HepG2 (cell line): ENCODE measurements at regions not wholly inside any gene's neighbourhood (a gene's known extent, or its start where the extent isn't known, plus 50 kb on each side); places are given as distances from the start of the nearest gene placed in this dataset.

Source experiments
- ATAC-seq: fragments of 200-7000 bp; cut with Tn5 transposase; 3 replicates; pipeline ENCODE4 v1.9.1; 2020; ENCODE audit warnings: mild to moderate bottlenecking, moderate library complexity
- BruUV-seq: library from RNA; stranded (reverse); fragments of 400-500 nt; replicated peaks from 2 replicates; lab custom pipeline; 2021; lab: Mats Ljungman, UMichigan
- CTCF ChIA-PET: fragments of 300-600 bp; formaldehyde crosslinking; extraction: SDS; loops from one replicate; lab custom pipeline; 2021; ENCODE audit warnings: low total read pairs, inconsistent platforms, low intra/inter-chr PET ratio; lab: Yijun Ruan, JAX
- POLR2A ChIA-PET: fragments of 350-600 bp; sonication (Branson Sonifier 250); formaldehyde crosslinking; loops from one replicate; lab custom pipeline; 2020; ENCODE audit warnings: antibody characterized with exemption, inconsistent platforms; lab: Yijun Ruan, JAX
- DNase-seq: peaks from one replicate; pipeline ENCODE4 v3.0.0-alpha.2; 2015; ENCODE audit warnings: low spot score
- FAIRE-seq: peaks from 3 replicates; lab custom pipeline; 2011; peaks lifted over from hg19 to GRCh38; lab: Jason Lieb, UNC
- H2AFZ ChIP-seq: one replicate; pipeline ENCODE4 v1.6.1; 2011; ENCODE audit warnings: low read length, inconsistent platforms
- H3K27ac ChIP-seq: fragments of 300-600 bp; 3 replicates; pipeline ENCODE4 v1.8.0; 2011; ENCODE audit warnings: mixed run types, mild to moderate bottlenecking, mixed read lengths, low read length, inconsistent platforms; ENCODE audit not compliant: insufficient read depth; ENCODE audit errors: extremely low read length
- H3K27me3 ChIP-seq, 2 experiments: fragments of 200-600 bp in 1 of 2; 2 replicates in 1 of 2; 3 replicates in 1 of 2; pipeline versions ENCODE4 v1.6.0 to v1.8.0; 2011; ENCODE audit warnings: low read length in 2 of 2, mild to moderate bottlenecking in 2 of 2, moderate library complexity in 2 of 2, inconsistent platforms in 1 of 2; ENCODE audit not compliant: insufficient read depth in 2 of 2, control insufficient read depth in 1 of 2
- H3K36me3 ChIP-seq, 2 experiments: fragments of 200-600 bp in 1 of 2; replicated peaks in 1 of 2; 2 replicates in 1 of 2; 3 replicates in 1 of 2; pipeline versions ENCODE4 v1.5.1 to v1.8.0; 2011; ENCODE audit warnings: low read length in 2 of 2, inconsistent platforms in 1 of 2; ENCODE audit not compliant: insufficient read depth in 2 of 2, control insufficient read depth in 1 of 2
- H3K4me1 ChIP-seq: 2 replicates; pipeline ENCODE4 v1.5.1; 2012; ENCODE audit warnings: low read length, inconsistent platforms; ENCODE audit not compliant: insufficient read depth
- H3K4me2 ChIP-seq: 2 replicates; pipeline ENCODE4 v1.6.0; 2011; ENCODE audit warnings: low read depth, low read length, inconsistent platforms
- H3K4me3 ChIP-seq, 3 experiments: fragments of 200-600 bp in 1 of 3; sonication (generic), shearing (Covaris generic) in 1 of 3; replicated peaks in 1 of 3; 2 replicates each; pipeline ENCODE4 v1.5.1; 2011 to 2016; ENCODE audit warnings: low read length in 3 of 3, inconsistent platforms in 2 of 3, low read depth in 2 of 3, mild to moderate bottlenecking in 2 of 3, control low read depth in 1 of 3, mixed read lengths in 1 of 3; ENCODE audit not compliant: insufficient read depth in 1 of 3
- H3K79me2 ChIP-seq: one replicate; pipeline ENCODE4 v1.6.1; 2011; ENCODE audit warnings: low read length, inconsistent platforms; ENCODE audit not compliant: insufficient read depth
- H3K9ac ChIP-seq: 2 replicates; pipeline ENCODE4 v1.6.0; 2011; ENCODE audit warnings: mild to moderate bottlenecking, low read depth, low read length, inconsistent platforms; ENCODE audit not compliant: insufficient read depth
- H3K9me3 ChIP-seq: 2 replicates; pipeline ENCODE4 v1.5.1; 2012; ENCODE audit warnings: mild to moderate bottlenecking, low read length
- H4K20me1 ChIP-seq: 2 replicates; pipeline ENCODE4 v1.6.0; 2011; ENCODE audit warnings: inconsistent platforms, mild to moderate bottlenecking, low read length, moderate library complexity; ENCODE audit not compliant: insufficient read depth
- ARNTL ChIP-seq: sonication (generic); formaldehyde crosslinking; IDR thresholded peaks from 2 replicates; pipeline ENCODE4 v1.4.0; 2020; ENCODE audit warnings: mild to moderate bottlenecking, missing genetic modification reagents
- BCLAF1 ChIP-seq: fragments of 450-650 bp; IDR thresholded peaks from 2 replicates; pipeline ENCODE4 v1.6.1; 2017; ENCODE audit warnings: mild to moderate bottlenecking
- BHLHE40 ChIP-seq: IDR thresholded peaks from 2 replicates; pipeline ENCODE4 v1.6.1; 2011; ENCODE audit warnings: low read length, improper control_type of control experiment
- BORCS8-MEF2B ChIP-seq: sonication (generic); formaldehyde crosslinking; IDR thresholded peaks from 2 replicates; pipeline ENCODE4 v1.8.0; 2022; ENCODE audit warnings: mild to moderate bottlenecking, missing genetic modification reagents
- DRAP1 ChIP-seq: IDR thresholded peaks from 2 replicates; pipeline ENCODE4 v1.6.1; 2016; ENCODE audit warnings: missing genetic modification reagents, missing compliant biosample characterization
- EZH2 ChIP-seq: conservative IDR thresholded peaks from 2 replicates; pipeline ENCODE4 v1.6.1; 2012; ENCODE audit warnings: mild to moderate bottlenecking, low read depth, low read length, moderate library complexity
- HNF1A ChIP-seq, 2 experiments: sonication (generic) in 1 of 2; formaldehyde crosslinking in 1 of 2; IDR thresholded peaks; 2 replicates each; pipeline versions ENCODE4 v1.4.0 to v1.6.1; 2016 to 2020; ENCODE audit warnings: borderline replicate concordance in 1 of 2, low read depth in 1 of 2, mild to moderate bottlenecking in 1 of 2, missing genetic modification reagents in 1 of 2
- ISX ChIP-seq: sonication (generic); formaldehyde crosslinking; conservative IDR thresholded peaks from 2 replicates; pipeline ENCODE4 v1.5.0; 2020; ENCODE audit warnings: missing genetic modification reagents
- MIER2 ChIP-seq: IDR thresholded peaks from 2 replicates; pipeline ENCODE4 v1.6.1; 2016; ENCODE audit warnings: missing biosample characterization, missing genetic modification reagents
- NCOA2 ChIP-seq: sonication (generic); formaldehyde crosslinking; IDR thresholded peaks from 2 replicates; pipeline ENCODE4 v1.8.0; 2022; ENCODE audit warnings: inconsistent platforms
- NRL ChIP-seq: sonication (generic); formaldehyde crosslinking; IDR thresholded peaks from 2 replicates; pipeline ENCODE4 v1.5.0; 2020; ENCODE audit warnings: missing genetic modification reagents, mild to moderate bottlenecking, moderate library complexity, borderline replicate concordance
- PHF5A ChIP-seq: IDR thresholded peaks from one replicate; pipeline ENCODE4 v1.6.1; 2018; ENCODE audit warnings: low read depth, missing genetic modification reagents; ENCODE audit not compliant: unreplicated experiment
- RBAK ChIP-seq: sonication (generic); formaldehyde crosslinking; IDR thresholded peaks from 2 replicates; pipeline ENCODE4 v1.5.1; 2020; ENCODE audit warnings: mild to moderate bottlenecking, missing genetic modification reagents
- REL ChIP-seq: sonication (generic); formaldehyde crosslinking; conservative IDR thresholded peaks from 2 replicates; pipeline ENCODE4 v1.8.0; 2022; ENCODE audit warnings: mild to moderate bottlenecking, missing genetic modification reagents, moderate library complexity
- ZFP41 ChIP-seq: sonication (generic); formaldehyde crosslinking; IDR thresholded peaks from 2 replicates; pipeline ENCODE4 v1.4.0; 2020; ENCODE audit warnings: mild to moderate bottlenecking, missing genetic modification reagents, borderline replicate concordance
- ZFX ChIP-seq: sonication (generic); formaldehyde crosslinking; IDR thresholded peaks from 2 replicates; pipeline ENCODE4 v1.4.0; 2020; ENCODE audit warnings: mild to moderate bottlenecking, low read depth, missing genetic modification reagents, moderate library complexity
- ZNF615 ChIP-seq: sonication (generic); formaldehyde crosslinking; IDR thresholded peaks from 2 replicates; pipeline ENCODE4 v1.5.0; 2020; ENCODE audit warnings: mild to moderate bottlenecking, missing genetic modification reagents, borderline replicate concordance
- ZNF652 ChIP-seq: IDR thresholded peaks from 2 replicates; pipeline ENCODE4 v1.6.1; 2016; ENCODE audit warnings: low read depth, borderline replicate concordance
- WGBS: methylation state at CpG from one replicate; pipeline ENCODE4 v1.1.6; 2017; ENCODE audit warnings: low lambda C conversion rate; 5-methylcytosine and 5-hydroxymethylcytosine counted together
- in situ Hi-C: cut with HindIII; loops from 2 replicates; pipeline ENCODE4 v1.10.0; 2017; ENCODE audit warnings: low pct_unique_long_range_greater_than_20kb; ENCODE audit not compliant: extremely low pct_ligation_motif_present
- intact Hi-C: fragments of 100-400 bp; cut with micrococcal nuclease; formaldehyde crosslinking; loops from one replicate; pipeline ENCODE4 v1.10.0; 2022; ENCODE audit not compliant: unreplicated experiment

GRCh38 chr10:124162136-124162535 lies 68.7 kb upstream of the CHST15 start:
- POLR2A ChIA-PET, result no interaction called here
- in situ Hi-C loops, result no loop called here
- TF ChIP-seq NCOA2 (CRISPR knock-in tag), result no peak
- no peak for TF ChIP-seq HNF1A (IDR thresholded peaks at IDR 0.05; ENCODE audit: low read depth)
- TF ChIP-seq HNF1A (CRISPR knock-in tag; IDR thresholded peaks at IDR 0.05; ENCODE audit: borderline replicate concordance), result no peak
- TF ChIP-seq PHF5A (CRISPR knock-in tag), result no peak
- no peak for TF ChIP-seq EZH2
- no peak for TF ChIP-seq MIER2 (CRISPR knock-in tag)
- no peak for TF ChIP-seq ZFP41 (CRISPR knock-in tag)
- TF ChIP-seq BHLHE40, result no peak
- TF ChIP-seq ARNTL (CRISPR knock-in tag), result no peak
- TF ChIP-seq ZNF615 (CRISPR knock-in tag), result no peak
- TF ChIP-seq ISX (CRISPR knock-in tag), result no peak
- TF ChIP-seq BCLAF1, result no peak
- no peak for TF ChIP-seq REL (CRISPR knock-in tag)
- TF ChIP-seq ZFX, result no peak
- TF ChIP-seq RBAK (CRISPR knock-in tag), result no peak
- TF ChIP-seq BORCS8-MEF2B (CRISPR knock-in tag), result no peak
- TF ChIP-seq NRL, result no peak
- TF ChIP-seq ZNF652, result no peak
- TF ChIP-seq DRAP1, result no peak

More at GRCh38 chr10:124162136-124162535, 68.7 kb upstream of the CHST15 start:
- Histone ChIP-seq H3K9ac (no peak overlapping the region), H3K9me3 (no peaks in the 10 kb centered on the region), H3K4me3 (no peak overlapping the region), H3K36me3 (no peaks in the 10 kb centered on the region), H3K4me2 (no peak overlapping the region), H3K79me2 (no peaks in the 10 kb centered on the region), H3K27ac (no peak overlapping the region), H2AFZ (no peak overlapping the region), H3K4me1 (peaks cover 5% of the 10 kb centered on the region; the same call in 1 of the 2 replicates), H4K20me1 (no peaks in the 10 kb centered on the region), H3K27me3 (peaks cover 7 to 35% of the 10 kb centered on the region in 2 experiments; a peak in 4 of 5 replicates)
- DNase-seq (no peak), ATAC-seq (no peak), FAIRE-seq (no peak)
- intact Hi-C loops, result no loop called here
- no TSS peak for BruUV-seq
- WGBS, result 63% methylated on average over 6 of the region's 6 CpGs
- CTCF ChIA-PET, result no interaction called here
